HCT116 (cell line): ENCODE measurements at regions not wholly inside any gene's neighbourhood (a gene's known extent, or its start where the extent isn't known, plus 50 kb on each side); places are given as distances from the start of the nearest gene placed in this dataset.

Source experiments
- ATAC-seq: fragments of 200-7000 bp; cut with Tn5 transposase; 2 replicates; pipeline ENCODE4 v1.9.1; 2020; ENCODE audit warnings: mild to moderate bottlenecking, moderate library complexity
- BruUV-seq: library from RNA; stranded (reverse); fragments of 400-500 nt; replicated peaks from 2 replicates; lab custom pipeline; 2021; lab: Mats Ljungman, UMichigan
- CTCF ChIA-PET: fragments of 300-600 bp; sonication (Branson Sonifier 250); formaldehyde crosslinking; loops from one replicate; lab custom pipeline; 2021; ENCODE audit warnings: antibody characterized with exemption; lab: Charles Lee
- POLR2A ChIA-PET: fragments of 300-600, 350-600 bp; sonication (Branson Sonifier 250); formaldehyde crosslinking; loops from one replicate; lab custom pipeline; 2021; ENCODE audit warnings: antibody characterized with exemption; lab: Charles Lee
- RAD21 ChIA-PET, 2 experiments: fragments of 300-600 bp; sonication (Branson Sonifier 250); formaldehyde crosslinking; loops; one replicate each; lab custom pipeline; 2023; ENCODE audit warnings: low total read pairs in 2 of 2; ENCODE audit not compliant: uncharacterized antibody in 2 of 2, unreplicated experiment in 2 of 2, low non-redundant PET in 1 of 2; lab: Charles Lee
- DNase-seq: peaks from one replicate; pipeline ENCODE4 v3.0.0-alpha.2; 2010; ENCODE audit warnings: low read depth, low spot score
- H2AFZ ChIP-seq: fragments of 200-600 bp; shearing (Covaris generic), sonication (generic); 2 replicates; pipeline ENCODE4 v1.6.1; 2017; ENCODE audit warnings: low read depth, mixed run types, mixed read lengths, antibody characterized with exemption, low read length; ENCODE audit not compliant: poor library complexity, severe bottlenecking
- H3K27ac ChIP-seq: 2 replicates; pipeline ENCODE4 v1.5.1; 2012; ENCODE audit warnings: low read depth, low read length
- H3K27me3 ChIP-seq: fragments of 200-600 bp; sonication (generic); 2 replicates; pipeline ENCODE4 v1.6.1; 2016; ENCODE audit warnings: mixed run types, low read length, mixed read lengths; ENCODE audit not compliant: insufficient read depth
- H3K36me3 ChIP-seq, 2 experiments: fragments of 200-500 bp in 1 of 2; fragments of 200-600 bp in 1 of 2; sonication (Bioruptor generic) in 1 of 2; sonication (generic) in 1 of 2; 2 replicates each; pipeline versions ENCODE4 v1.5.1 to v1.6.1; 2014 to 2016; ENCODE audit warnings: low read length in 2 of 2, inconsistent platforms in 1 of 2, mixed read lengths in 1 of 2, mixed run types in 1 of 2; ENCODE audit not compliant: insufficient read depth in 2 of 2, control insufficient read depth in 1 of 2
- H3K4me1 ChIP-seq, 2 experiments: fragments of 200-600 bp in 1 of 2; sonication (generic) in 1 of 2; 2 replicates each; pipeline versions ENCODE4 v1.5.1 to v1.6.1; 2012 to 2017; ENCODE audit warnings: low read length in 2 of 2, inconsistent platforms in 1 of 2, mild to moderate bottlenecking in 1 of 2, mixed read lengths in 1 of 2, mixed run types in 1 of 2, moderate library complexity in 1 of 2; ENCODE audit not compliant: insufficient read depth in 2 of 2, control insufficient read depth in 1 of 2
- H3K4me2 ChIP-seq: fragments of 200-600 bp; sonication (generic); 2 replicates; pipeline ENCODE4 v1.6.1; 2017; ENCODE audit warnings: mixed run types, low read length, mixed read lengths
- H3K4me3 ChIP-seq, 2 experiments: fragments of 200-600 bp in 1 of 2; sonication (generic) in 1 of 2; replicated peaks in 1 of 2; 2 replicates each; pipeline ENCODE4 v1.5.1; 2011 to 2016; ENCODE audit warnings: low read length in 2 of 2, control low read depth in 1 of 2, low read depth in 1 of 2, mild to moderate bottlenecking in 1 of 2, mixed read lengths in 1 of 2, mixed run types in 1 of 2
- H3K79me2 ChIP-seq: fragments of 200-600 bp; sonication (generic); 2 replicates; pipeline ENCODE4 v1.6.1; 2017; ENCODE audit warnings: mild to moderate bottlenecking, mixed run types, low read length, moderate library complexity, mixed read lengths; ENCODE audit not compliant: insufficient read depth
- H3K9ac ChIP-seq: fragments of 200-600 bp; sonication (generic); 2 replicates; pipeline ENCODE4 v1.6.1; 2016; ENCODE audit warnings: low read length, mixed read lengths
- H3K9me2 ChIP-seq: fragments of 200-600 bp; sonication (generic), shearing (Covaris generic); 2 replicates; pipeline ENCODE4 v1.6.1; 2017; ENCODE audit warnings: mixed run types, mild to moderate bottlenecking, moderate library complexity; ENCODE audit not compliant: insufficient read depth
- H3K9me3 ChIP-seq, 2 experiments: fragments of 200-500 bp in 1 of 2; fragments of 200-600 bp in 1 of 2; sonication (Bioruptor generic) in 1 of 2; sonication (generic) in 1 of 2; 2 replicates each; pipeline ENCODE4 v1.6.1; 2014 to 2017; ENCODE audit warnings: low read length in 2 of 2, mixed read lengths in 2 of 2, inconsistent platforms in 1 of 2, low read depth in 1 of 2, mild to moderate bottlenecking in 1 of 2, mixed run types in 1 of 2, moderate library complexity in 1 of 2; ENCODE audit not compliant: control insufficient read depth in 1 of 2, insufficient read depth in 1 of 2
- H4K20me1 ChIP-seq: fragments of 200-600 bp; sonication (generic), shearing (Covaris generic); 2 replicates; pipeline ENCODE4 v1.6.1; 2017; ENCODE audit warnings: mixed run types, mild to moderate bottlenecking, moderate library complexity; ENCODE audit not compliant: insufficient read depth
- ATF3 ChIP-seq: IDR thresholded peaks from 2 replicates; pipeline ENCODE4 v1.6.1; 2012
- CEBPB ChIP-seq: IDR thresholded peaks from 2 replicates; pipeline ENCODE4 v1.6.1; 2012; ENCODE audit warnings: low read depth
- ELF1 ChIP-seq: IDR thresholded peaks from 2 replicates; pipeline ENCODE4 v1.6.1; 2012; ENCODE audit warnings: low read depth, borderline replicate concordance
- EZH2 ChIP-seq: fragments of 200-600 bp; sonication (generic); IDR thresholded peaks from 2 replicates; pipeline ENCODE4 v1.6.1; 2017; ENCODE audit warnings: antibody characterized with exemption, mixed run types
- EZH2phosphoT487 ChIP-seq: fragments of 200-600 bp; IDR thresholded peaks from 2 replicates; pipeline ENCODE4 v1.6.1; 2018; ENCODE audit warnings: antibody characterized with exemption, borderline replicate concordance
- JUND ChIP-seq: IDR thresholded peaks from 2 replicates; pipeline ENCODE4 v1.6.1; 2012
- POLR2A ChIP-seq: IDR thresholded peaks from 2 replicates; pipeline ENCODE4 v1.7.0; 2011; ENCODE audit warnings: borderline replicate concordance; ENCODE audit not compliant: insufficient read depth, insufficient read length; ENCODE audit errors: extremely low read depth
- POLR2AphosphoS5 ChIP-seq: IDR thresholded peaks from 2 replicates; pipeline ENCODE4 v1.6.1; 2011; ENCODE audit warnings: mild to moderate bottlenecking, low read depth, low read length, moderate library complexity
- RAD21 ChIP-seq: IDR thresholded peaks from 2 replicates; pipeline ENCODE4 v1.6.1; 2012; ENCODE audit warnings: low read depth, mild to moderate bottlenecking
- REST ChIP-seq: IDR thresholded peaks from 2 replicates; pipeline ENCODE4 v1.6.1; 2012; ENCODE audit warnings: low read depth
- SIN3A ChIP-seq: IDR thresholded peaks from 2 replicates; pipeline ENCODE4 v1.6.1; 2012; ENCODE audit warnings: low read depth
- SRF ChIP-seq: IDR thresholded peaks from 2 replicates; pipeline ENCODE4 v1.6.1; 2012; ENCODE audit warnings: low read depth
- TCF7L2 ChIP-seq: IDR thresholded peaks from 2 replicates; pipeline ENCODE4 v1.7.0; 2011; ENCODE audit warnings: borderline replicate concordance, inconsistent platforms; ENCODE audit not compliant: insufficient read depth, insufficient read length; ENCODE audit errors: extremely low read depth
- YY1 ChIP-seq: IDR thresholded peaks from 2 replicates; pipeline ENCODE4 v1.6.1; 2011; ENCODE audit warnings: low read length, low read depth, moderate library complexity, mild to moderate bottlenecking; ENCODE audit not compliant: insufficient replicate concordance; ENCODE audit errors: extremely low read depth
- ZFX ChIP-seq: fragments of 450-650 bp; IDR thresholded peaks from 2 replicates; pipeline ENCODE4 v1.6.1; 2017
- ZNF274 ChIP-seq: fragments of 200-500 bp; sonication (Bioruptor generic); IDR thresholded peaks from 2 replicates; pipeline ENCODE4 v1.6.1; 2014; ENCODE audit warnings: mild to moderate bottlenecking, low read depth, low read length, inconsistent platforms
- intact Hi-C: fragments of 100-400 bp; cut with micrococcal nuclease; formaldehyde crosslinking; loops from 2 replicates; pipeline ENCODE4 v1.10.0; 2022
- TF ChIP-seq, protein P1 (sequence below), 3 experiments: fragments of 200-600 bp in 1 of 3; sonication (generic) in 1 of 3; IDR thresholded peaks in 2 of 3; conservative IDR thresholded peaks in 1 of 3; 2 replicates each; pipeline ENCODE4 v1.5.1; 2012 to 2017; ENCODE audit warnings: low read depth in 2 of 3, low read length in 2 of 3, antibody characterized with exemption in 1 of 3, borderline replicate concordance in 1 of 3, control low read depth in 1 of 3, mild to moderate bottlenecking in 1 of 3, mixed read lengths in 1 of 3, mixed run types in 1 of 3, moderate library complexity in 1 of 3; ENCODE audit not compliant: insufficient read depth in 1 of 3
- TF ChIP-seq, protein P2 (sequence below): IDR thresholded peaks from 2 replicates; pipeline ENCODE4 v1.6.1; 2012
- TF ChIP-seq, protein P3 (sequence below): IDR thresholded peaks from 2 replicates; pipeline ENCODE4 v1.6.1; 2011; ENCODE audit warnings: mild to moderate bottlenecking, low read length, moderate library complexity; ENCODE audit not compliant: insufficient replicate concordance; ENCODE audit errors: extremely low read depth

DNA sequence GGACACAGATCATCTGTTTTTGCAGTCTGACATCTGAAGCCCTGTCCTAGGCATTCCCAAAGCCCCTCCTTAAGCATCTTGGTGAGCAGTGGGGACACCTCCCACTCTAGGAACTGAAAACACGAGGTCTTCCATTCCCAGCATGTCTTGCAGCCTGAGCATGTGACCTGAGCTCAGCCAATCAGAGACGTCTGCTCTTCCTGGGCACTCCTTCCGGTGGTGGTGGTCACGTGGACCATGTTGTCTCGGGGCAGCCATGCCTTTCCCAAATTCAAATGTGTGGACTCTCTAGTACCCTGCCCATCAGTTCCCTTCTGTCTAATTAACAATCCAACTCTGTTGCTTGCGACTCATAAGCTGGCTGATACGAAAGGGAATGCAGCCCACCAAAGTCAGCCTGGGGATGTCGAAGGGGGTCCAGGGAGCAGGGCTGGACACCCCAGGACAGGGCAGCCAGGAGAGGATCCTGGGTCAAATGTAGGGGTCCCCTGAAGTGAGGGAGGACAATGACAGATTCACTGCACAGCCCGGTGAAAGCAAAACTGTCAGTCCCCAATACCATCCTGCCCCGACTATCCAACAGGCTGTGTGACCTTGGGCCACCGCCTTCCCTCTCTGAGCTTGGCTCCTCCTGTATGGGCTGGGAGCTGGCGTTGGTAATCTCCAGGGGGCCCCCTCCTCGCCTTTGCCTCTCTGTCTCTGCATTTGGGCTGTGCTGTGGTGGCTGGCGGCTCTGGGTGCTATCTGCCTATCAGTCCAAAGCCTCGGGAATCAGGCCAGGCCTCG, 57.4 kb upstream of the BAIAP2L1 start:
- Histone ChIP-seq H3K27me3 (no peaks in the 10 kb centered on the region), H3K9me2 (no peaks in the 10 kb centered on the region), H3K4me3 (no peak overlapping the region), H2AFZ (no peak overlapping the region), H3K9me3 (no peaks in the 10 kb centered on the region), H3K36me3 (no peaks in the 10 kb centered on the region), H3K4me2 (no peak overlapping the region), H4K20me1 (no peaks in the 10 kb centered on the region), H3K27ac (no peak overlapping the region), H3K79me2 (no peaks in the 10 kb centered on the region), H3K4me1 (no peaks in the 10 kb centered on the region), H3K9ac (no peak overlapping the region)
- CTCF ChIA-PET: no interaction called here
- no peak for DNase-seq
- POLR2A ChIA-PET: no interaction called here
- intact Hi-C loops: no loop called here
- no peak for TF ChIP-seq ZFX
- TF ChIP-seq TCF7L2: no peak
- no peak for TF ChIP-seq EZH2phosphoT487
- no peak for TF ChIP-seq EZH2
- TF ChIP-seq, protein P1, sequence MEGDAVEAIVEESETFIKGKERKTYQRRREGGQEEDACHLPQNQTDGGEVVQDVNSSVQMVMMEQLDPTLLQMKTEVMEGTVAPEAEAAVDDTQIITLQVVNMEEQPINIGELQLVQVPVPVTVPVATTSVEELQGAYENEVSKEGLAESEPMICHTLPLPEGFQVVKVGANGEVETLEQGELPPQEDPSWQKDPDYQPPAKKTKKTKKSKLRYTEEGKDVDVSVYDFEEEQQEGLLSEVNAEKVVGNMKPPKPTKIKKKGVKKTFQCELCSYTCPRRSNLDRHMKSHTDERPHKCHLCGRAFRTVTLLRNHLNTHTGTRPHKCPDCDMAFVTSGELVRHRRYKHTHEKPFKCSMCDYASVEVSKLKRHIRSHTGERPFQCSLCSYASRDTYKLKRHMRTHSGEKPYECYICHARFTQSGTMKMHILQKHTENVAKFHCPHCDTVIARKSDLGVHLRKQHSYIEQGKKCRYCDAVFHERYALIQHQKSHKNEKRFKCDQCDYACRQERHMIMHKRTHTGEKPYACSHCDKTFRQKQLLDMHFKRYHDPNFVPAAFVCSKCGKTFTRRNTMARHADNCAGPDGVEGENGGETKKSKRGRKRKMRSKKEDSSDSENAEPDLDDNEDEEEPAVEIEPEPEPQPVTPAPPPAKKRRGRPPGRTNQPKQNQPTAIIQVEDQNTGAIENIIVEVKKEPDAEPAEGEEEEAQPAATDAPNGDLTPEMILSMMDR (IDR thresholded peaks at IDR 0.05 in 2 of 3, conservative IDR thresholded peaks at IDR 0.05 in 1 of 3; ENCODE audit: borderline replicate concordance in 1 of 3, insufficient read depth in 1 of 3, low read depth in 2 of 3, low read length in 2 of 3): no peak
- no peak for TF ChIP-seq SRF
- TF ChIP-seq, protein P2, sequence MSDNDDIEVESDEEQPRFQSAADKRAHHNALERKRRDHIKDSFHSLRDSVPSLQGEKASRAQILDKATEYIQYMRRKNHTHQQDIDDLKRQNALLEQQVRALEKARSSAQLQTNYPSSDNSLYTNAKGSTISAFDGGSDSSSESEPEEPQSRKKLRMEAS: no peak
- TF ChIP-seq, protein P3, sequence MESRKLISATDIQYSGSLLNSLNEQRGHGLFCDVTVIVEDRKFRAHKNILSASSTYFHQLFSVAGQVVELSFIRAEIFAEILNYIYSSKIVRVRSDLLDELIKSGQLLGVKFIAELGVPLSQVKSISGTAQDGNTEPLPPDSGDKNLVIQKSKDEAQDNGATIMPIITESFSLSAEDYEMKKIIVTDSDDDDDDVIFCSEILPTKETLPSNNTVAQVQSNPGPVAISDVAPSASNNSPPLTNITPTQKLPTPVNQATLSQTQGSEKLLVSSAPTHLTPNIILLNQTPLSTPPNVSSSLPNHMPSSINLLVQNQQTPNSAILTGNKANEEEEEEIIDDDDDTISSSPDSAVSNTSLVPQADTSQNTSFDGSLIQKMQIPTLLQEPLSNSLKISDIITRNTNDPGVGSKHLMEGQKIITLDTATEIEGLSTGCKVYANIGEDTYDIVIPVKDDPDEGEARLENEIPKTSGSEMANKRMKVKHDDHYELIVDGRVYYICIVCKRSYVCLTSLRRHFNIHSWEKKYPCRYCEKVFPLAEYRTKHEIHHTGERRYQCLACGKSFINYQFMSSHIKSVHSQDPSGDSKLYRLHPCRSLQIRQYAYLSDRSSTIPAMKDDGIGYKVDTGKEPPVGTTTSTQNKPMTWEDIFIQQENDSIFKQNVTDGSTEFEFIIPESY: no peak
- no peak for TF ChIP-seq ATF3
- no peak for TF ChIP-seq REST
- no peak for TF ChIP-seq ZNF274
- TF ChIP-seq POLR2AphosphoS5: no peak
- TF ChIP-seq JUND: no peak
- TF ChIP-seq RAD21: no peak
- no peak for TF ChIP-seq SIN3A
- no peak for TF ChIP-seq CEBPB
- TF ChIP-seq POLR2A: no peak
- TF ChIP-seq ELF1: no peak
- TF ChIP-seq YY1: no peak
- no peak for ATAC-seq
- no TSS peak for BruUV-seq
- RAD21 ChIA-PET: no interaction called here
